MM.1S (cell line): ENCODE measurements at regions not wholly inside any gene's neighbourhood (a gene's known extent, or its start where the extent isn't known, plus 50 kb on each side); places are given as distances from the start of the nearest gene placed in this dataset.

ENCODE experiments used
- EZH2 ChIP-seq: fragments of 300-600 bp; sonication (generic); optimal IDR thresholded peaks from 2 replicates; pipeline ENCODE3; 2017; ENCODE audit warnings: low read depth, mild to moderate bottlenecking, antibody characterized with exemption, low read length, mixed read lengths
- TF ChIP-seq, protein P1 (sequence below): fragments of 300-600 bp; sonication (generic); IDR thresholded peaks from 2 replicates; pipeline ENCODE4 v1.5.1; 2016; ENCODE audit warnings: antibody characterized with exemption, low read length, mixed read lengths

DNA sequence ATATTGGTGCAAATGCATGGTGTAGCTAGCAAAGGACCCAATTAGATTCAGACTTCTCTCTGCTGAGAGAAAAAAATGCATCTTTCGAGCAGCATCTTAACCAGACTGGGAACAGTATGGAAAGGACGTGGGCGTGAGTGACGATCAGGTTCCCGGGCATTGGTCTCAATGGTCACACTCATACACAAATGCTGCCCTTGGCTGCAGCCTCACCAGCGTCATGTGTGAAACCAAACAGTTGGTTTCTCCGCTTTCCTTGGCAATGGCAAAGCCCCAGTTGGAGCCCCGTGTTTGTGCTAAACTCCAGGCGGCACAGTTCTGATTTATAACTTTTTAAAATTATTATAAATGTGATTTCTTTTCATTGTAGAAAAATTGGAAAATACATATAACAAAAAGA lies 237.8 kb downstream of the SEC61B start:
- TF ChIP-seq, protein P1, sequence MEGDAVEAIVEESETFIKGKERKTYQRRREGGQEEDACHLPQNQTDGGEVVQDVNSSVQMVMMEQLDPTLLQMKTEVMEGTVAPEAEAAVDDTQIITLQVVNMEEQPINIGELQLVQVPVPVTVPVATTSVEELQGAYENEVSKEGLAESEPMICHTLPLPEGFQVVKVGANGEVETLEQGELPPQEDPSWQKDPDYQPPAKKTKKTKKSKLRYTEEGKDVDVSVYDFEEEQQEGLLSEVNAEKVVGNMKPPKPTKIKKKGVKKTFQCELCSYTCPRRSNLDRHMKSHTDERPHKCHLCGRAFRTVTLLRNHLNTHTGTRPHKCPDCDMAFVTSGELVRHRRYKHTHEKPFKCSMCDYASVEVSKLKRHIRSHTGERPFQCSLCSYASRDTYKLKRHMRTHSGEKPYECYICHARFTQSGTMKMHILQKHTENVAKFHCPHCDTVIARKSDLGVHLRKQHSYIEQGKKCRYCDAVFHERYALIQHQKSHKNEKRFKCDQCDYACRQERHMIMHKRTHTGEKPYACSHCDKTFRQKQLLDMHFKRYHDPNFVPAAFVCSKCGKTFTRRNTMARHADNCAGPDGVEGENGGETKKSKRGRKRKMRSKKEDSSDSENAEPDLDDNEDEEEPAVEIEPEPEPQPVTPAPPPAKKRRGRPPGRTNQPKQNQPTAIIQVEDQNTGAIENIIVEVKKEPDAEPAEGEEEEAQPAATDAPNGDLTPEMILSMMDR: no peak
- TF ChIP-seq EZH2: no peak
